ENCODE measurements at regions not wholly inside any gene's neighbourhood (a gene's known extent, or its start where the extent isn't known, plus 50 kb on each side); places are given as distances from the start of the nearest gene placed in this dataset.

- TF ChIP-seq POLR2AphosphoS5 (IDR thresholded peaks at IDR 0.05) = no peak
- no peak for TF ChIP-seq CTCF (IDR thresholded peaks at IDR 0.05)
These were observed 558.6 kb upstream of the ADGRL2 start for GRCh38 chr1:81242103-81242502.
